ENCODE measurements at regions not wholly inside any gene's neighbourhood (a gene's known extent, or its start where the extent isn't known, plus 50 kb on each side); places are given as distances from the start of the nearest gene placed in this dataset.

GRCh38 chr18:10068766-10069567 is 155.2 kb downstream of the VAPA start:
- TF ChIP-seq POLR2A (IDR thresholded peaks at IDR 0.05; ENCODE audit: low read length) (no peak), GATA1 (IDR thresholded peaks at IDR 0.05; ENCODE audit: low read depth, low read length) (no peak)

Measured in erythroblast (primary cell).